Right atrium auricular region (tissue), 2 donors: ENCODE measurements at regions not wholly inside any gene's neighbourhood (a gene's known extent, or its start where the extent isn't known, plus 50 kb on each side); places are given as distances from the start of the nearest gene placed in this dataset.

ENCODE experiments used
- DNase-seq: peaks from one replicate; pipeline ENCODE4 v3.0.0-alpha.2; 2019; ENCODE audit warnings: low spot score
- H3K27ac ChIP-seq, 2 donors: fragments of 200-600 bp; sonication (generic); 1 replicate in 1 of 2; 2 replicates in 1 of 2; pipeline ENCODE4 v1.5.1; 2016 to 2019
- H3K27me3 ChIP-seq, 2 donors: fragments of 200-600 bp; sonication (generic); one replicate each; pipeline versions ENCODE4 v1.5.1 to v1.6.0; 2017 to 2019
- H3K36me3 ChIP-seq: fragments of 200-600 bp; sonication (generic); one replicate; pipeline ENCODE4 v1.5.1; 2016
- H3K4me1 ChIP-seq, 2 donors: fragments of 200-600 bp; sonication (generic); one replicate each; pipeline versions ENCODE4 v1.5.1 to v1.6.0; 2017 to 2019
- H3K4me3 ChIP-seq, 2 donors: fragments of 200-600 bp; sonication (generic); 1 replicate in 1 of 2; 2 replicates in 1 of 2; pipeline ENCODE4 v1.5.1; 2017 to 2019; ENCODE audit warnings: mild to moderate bottlenecking in 1 of 2, moderate library complexity in 1 of 2
- H3K9me3 ChIP-seq, 2 donors: fragments of 200-600 bp; sonication (generic); one replicate each; pipeline ENCODE4 v1.5.1; 2019
- TF ChIP-seq, protein P1 (sequence below), 2 donors: fragments of 200-600 bp; sonication (generic); IDR thresholded peaks; one replicate each; pipeline ENCODE4 v1.5.1; 2019; ENCODE audit warnings: antibody characterized with exemption in 2 of 2

DNA sequence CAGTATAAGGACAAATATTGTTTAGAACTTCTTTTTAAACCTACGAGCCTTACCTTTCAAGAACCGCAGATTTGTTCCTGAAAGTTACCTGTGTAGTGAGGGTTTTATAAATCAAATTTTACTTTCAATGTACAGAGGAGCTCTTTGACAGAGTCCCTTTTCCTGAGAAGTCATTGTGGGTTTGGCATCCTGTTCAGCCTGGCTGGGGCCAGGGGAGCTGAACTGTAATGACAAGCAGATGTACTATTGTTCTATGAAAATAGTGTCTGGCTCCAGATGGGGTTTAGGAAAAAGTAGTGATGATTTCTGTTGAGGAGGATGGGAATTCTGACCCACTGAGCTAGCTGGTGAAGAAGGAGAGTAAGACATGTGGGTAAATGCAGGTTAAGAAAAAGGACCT, 196.2 kb upstream of the PGRMC2 start:
- no peak for DNase-seq
- Histone ChIP-seq H3K27ac (no peak overlapping the region), H3K36me3 (no peaks in the 10 kb centered on the region), H3K27me3 (no peaks in the 10 kb centered on the region), H3K4me3 (no peak overlapping the region), H3K4me1 (no peaks in the 10 kb centered on the region), H3K9me3 (no peaks in the 10 kb centered on the region)
- TF ChIP-seq, protein P1, sequence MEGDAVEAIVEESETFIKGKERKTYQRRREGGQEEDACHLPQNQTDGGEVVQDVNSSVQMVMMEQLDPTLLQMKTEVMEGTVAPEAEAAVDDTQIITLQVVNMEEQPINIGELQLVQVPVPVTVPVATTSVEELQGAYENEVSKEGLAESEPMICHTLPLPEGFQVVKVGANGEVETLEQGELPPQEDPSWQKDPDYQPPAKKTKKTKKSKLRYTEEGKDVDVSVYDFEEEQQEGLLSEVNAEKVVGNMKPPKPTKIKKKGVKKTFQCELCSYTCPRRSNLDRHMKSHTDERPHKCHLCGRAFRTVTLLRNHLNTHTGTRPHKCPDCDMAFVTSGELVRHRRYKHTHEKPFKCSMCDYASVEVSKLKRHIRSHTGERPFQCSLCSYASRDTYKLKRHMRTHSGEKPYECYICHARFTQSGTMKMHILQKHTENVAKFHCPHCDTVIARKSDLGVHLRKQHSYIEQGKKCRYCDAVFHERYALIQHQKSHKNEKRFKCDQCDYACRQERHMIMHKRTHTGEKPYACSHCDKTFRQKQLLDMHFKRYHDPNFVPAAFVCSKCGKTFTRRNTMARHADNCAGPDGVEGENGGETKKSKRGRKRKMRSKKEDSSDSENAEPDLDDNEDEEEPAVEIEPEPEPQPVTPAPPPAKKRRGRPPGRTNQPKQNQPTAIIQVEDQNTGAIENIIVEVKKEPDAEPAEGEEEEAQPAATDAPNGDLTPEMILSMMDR (IDR thresholded peaks at IDR 0.05) = no peak

DNA sequence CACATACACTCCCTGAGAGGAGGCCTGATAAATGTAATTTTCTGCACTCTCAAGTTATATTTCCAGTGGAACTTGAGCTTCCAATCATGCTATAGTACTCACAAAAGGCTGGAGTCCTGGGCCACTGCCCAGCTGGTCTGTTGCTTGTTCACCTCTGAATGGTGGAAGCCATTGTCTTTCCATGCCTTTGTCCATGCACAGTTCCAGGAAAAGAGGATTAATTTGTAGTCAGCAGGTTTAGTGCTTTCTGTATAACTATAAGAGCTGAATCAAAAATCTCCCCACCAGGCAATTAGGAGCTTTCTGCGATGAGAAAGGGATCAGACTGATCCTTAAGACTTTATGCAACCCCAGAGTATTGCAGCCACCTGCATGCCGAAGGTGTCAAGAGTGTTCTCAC, 195.4 kb upstream of the PGRMC2 start:
- Histone ChIP-seq H3K27me3 (no peaks in the 10 kb centered on the region), H3K4me3 (no peak overlapping the region), H3K36me3 (no peaks in the 10 kb centered on the region), H3K27ac (no peak overlapping the region), H3K4me1 (no peaks in the 10 kb centered on the region), H3K9me3 (no peaks in the 10 kb centered on the region)
- TF ChIP-seq, protein P1 (IDR thresholded peaks at IDR 0.05) = no peak
- no peak for DNase-seq

DNA sequence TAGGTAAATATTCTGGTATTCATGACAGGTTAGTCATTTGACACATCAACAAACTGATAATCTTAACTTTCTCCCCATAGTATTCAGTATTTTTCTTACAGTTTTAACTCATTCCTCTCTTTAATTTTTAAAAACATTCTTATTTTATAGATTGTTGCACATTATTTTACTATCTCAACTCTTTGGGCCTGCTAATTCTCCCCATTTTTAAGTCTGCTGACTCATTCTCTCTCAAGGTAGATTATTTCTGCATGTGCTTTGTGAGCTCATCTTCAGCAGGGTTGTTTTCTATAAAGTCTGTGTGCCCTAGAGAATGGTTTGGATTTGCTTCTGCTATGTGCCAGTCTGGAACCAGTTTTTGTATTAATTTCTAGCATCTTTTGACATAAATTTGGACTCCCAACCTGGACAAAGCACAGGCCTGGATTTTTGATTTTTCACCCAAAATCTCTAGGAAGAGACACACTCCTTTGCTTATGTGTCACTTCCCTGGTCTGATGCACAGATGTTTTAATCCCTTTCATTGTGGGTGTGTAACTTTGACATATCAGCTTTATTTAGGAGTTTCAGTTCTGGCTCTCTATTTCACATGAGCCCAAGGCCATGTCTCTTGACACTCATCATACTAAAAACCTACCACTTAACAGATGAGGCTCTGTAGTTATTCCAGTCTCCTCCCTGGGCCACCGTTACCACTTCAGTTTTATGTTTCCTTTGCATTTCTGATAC, 194.3 kb upstream of the PGRMC2 start:
- Histone ChIP-seq H3K9me3 (no peaks in the 10 kb centered on the region), H3K4me1 (no peaks in the 10 kb centered on the region), H3K36me3 (no peaks in the 10 kb centered on the region), H3K27me3 (no peaks in the 10 kb centered on the region), H3K4me3 (no peak overlapping the region), H3K27ac (no peak overlapping the region)
- no peak for DNase-seq
- TF ChIP-seq, protein P1 (IDR thresholded peaks at IDR 0.05) = no peak

DNA sequence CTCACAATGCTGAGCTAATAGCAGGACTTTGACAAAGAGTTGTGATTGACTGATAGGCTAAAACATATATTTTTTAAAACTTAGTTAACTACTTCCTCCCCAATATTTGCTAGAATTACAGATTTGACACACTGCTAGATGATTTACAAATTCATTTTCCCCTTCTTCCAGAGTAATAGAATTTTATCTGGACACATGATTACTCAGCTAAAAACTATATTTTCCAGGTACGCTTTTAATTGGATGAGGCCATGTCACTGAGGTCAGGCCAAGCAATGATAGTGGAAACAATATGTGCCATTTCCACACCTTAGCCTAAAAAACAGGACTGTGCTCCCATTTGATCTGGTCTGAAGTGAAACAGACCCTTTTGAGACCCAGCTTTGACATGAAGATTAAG, 193.3 kb upstream of the PGRMC2 start:
- TF ChIP-seq, protein P1 (IDR thresholded peaks at IDR 0.05) = no peak
- Histone ChIP-seq H3K27me3 (no peaks in the 10 kb centered on the region), H3K4me3 (no peak overlapping the region), H3K36me3 (no peaks in the 10 kb centered on the region), H3K4me1 (no peaks in the 10 kb centered on the region), H3K27ac (no peak overlapping the region), H3K9me3 (no peaks in the 10 kb centered on the region)
- DNase-seq = no peak

DNA sequence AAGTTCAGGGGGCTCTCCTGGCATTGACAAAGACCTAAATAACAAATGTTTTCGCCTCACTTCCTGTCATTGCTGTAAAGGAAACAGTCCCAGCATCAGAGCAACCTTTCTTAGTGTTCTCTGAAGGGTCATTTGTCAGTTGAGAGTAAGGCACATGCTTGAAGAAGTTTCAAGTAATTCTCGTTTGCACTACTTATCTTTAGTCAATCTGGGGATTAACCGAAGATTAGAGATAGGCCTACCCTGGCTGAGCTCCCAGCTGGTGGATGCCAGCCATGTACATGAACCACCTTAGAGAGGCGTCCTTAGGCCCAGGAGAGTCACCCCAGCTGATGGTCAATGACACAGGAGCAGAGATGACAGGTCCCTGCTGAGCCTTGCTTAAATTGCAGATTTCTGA, 189.9 kb upstream of the PGRMC2 start:
- TF ChIP-seq, protein P1 (IDR thresholded peaks at IDR 0.05) = no peak
- no peak for DNase-seq
- H3K4me3 ChIP-seq = no peak overlapping the region
- H3K9me3 ChIP-seq = no peaks in the 10 kb centered on the region
- no peaks in the 10 kb centered on the region for H3K36me3 ChIP-seq
- no peaks in the 10 kb centered on the region for H3K27me3 ChIP-seq
- H3K4me1 ChIP-seq = no peaks in the 10 kb centered on the region
- H3K27ac ChIP-seq = no peak overlapping the region

DNA sequence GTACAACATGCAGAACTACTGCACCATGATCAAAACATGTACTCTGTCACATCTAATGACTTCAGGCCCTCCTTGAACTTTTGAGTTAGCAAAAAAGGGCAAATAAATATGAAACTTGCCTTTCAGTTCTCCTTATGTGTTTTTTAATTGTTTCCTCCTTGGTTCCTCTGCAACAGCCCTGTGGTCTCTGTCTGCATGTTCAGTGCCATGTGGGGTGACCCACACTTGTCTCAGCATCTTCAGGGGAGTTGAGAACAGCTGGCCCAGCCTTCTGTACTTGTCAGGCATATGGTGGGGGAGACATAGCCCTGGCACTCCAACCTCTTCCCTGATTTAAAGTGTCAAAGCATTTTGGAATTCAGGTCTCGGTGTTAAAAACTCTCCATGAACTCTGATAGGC, 188.0 kb upstream of the PGRMC2 start:
- no peak for DNase-seq
- TF ChIP-seq, protein P1 (IDR thresholded peaks at IDR 0.05) = no peak
- Histone ChIP-seq H3K4me1 (no peaks in the 10 kb centered on the region), H3K36me3 (no peaks in the 10 kb centered on the region), H3K4me3 (no peak overlapping the region), H3K27ac (no peak overlapping the region), H3K27me3 (no peaks in the 10 kb centered on the region), H3K9me3 (no peaks in the 10 kb centered on the region)
